GM12873 (cell line): ENCODE measurements at regions not wholly inside any gene's neighbourhood (a gene's known extent, or its start where the extent isn't known, plus 50 kb on each side); places are given as distances from the start of the nearest gene placed in this dataset.
A peak's percentile ranks its signal among the peaks of the same experiment; 100 is the strongest.

Experiments used
- CTCF ChIP-seq: IDR thresholded peaks from 2 replicates; pipeline ENCODE4 v1.5.1; 2012; ENCODE audit warnings: low read depth, mild to moderate bottlenecking, moderate library complexity, low read length, control low read depth; ENCODE audit not compliant: insufficient read depth; ENCODE audit errors: missing control alignments

- no peak for TF ChIP-seq CTCF
Observed at GRCh38 chr14:23725980-23726710, 90.0 kb downstream of the DHRS2 start.

GRCh38 chr14:23727566-23728335 lies 91.6 kb downstream of the DHRS2 start:
- TF ChIP-seq CTCF, result peak; percentile 50

GRCh38 chr14:23728791-23729190 lies 92.6 kb downstream of the DHRS2 start:
- no peak for TF ChIP-seq CTCF

- TF ChIP-seq CTCF, result peak; percentile 27
Observed at GRCh38 chr14:23729720-23730387, 93.7 kb downstream of the DHRS2 start.

GRCh38 chr14:23735394-23735793 lies 99.2 kb downstream of the DHRS2 start:
- TF ChIP-seq CTCF, result no peak

GRCh38 chr14:23750357-23750756 lies 114.2 kb downstream of the DHRS2 start:
- no peak for TF ChIP-seq CTCF

- no peak for TF ChIP-seq CTCF
Observed at GRCh38 chr14:23751616-23752015, 115.5 kb downstream of the DHRS2 start.
